HG03442 (cell line): ENCODE measurements at regions not wholly inside any gene's neighbourhood (a gene's known extent, or its start where the extent isn't known, plus 50 kb on each side); places are given as distances from the start of the nearest gene placed in this dataset.
"Not testable (repeated sequence)": the region's sequence is repeated elsewhere in the genome, so short reads cannot be mapped to it uniquely, and the experiment has no call there.

Experiments used
- ATAC-seq: cut with Tn5 transposase; IDR thresholded peaks from one replicate; pipeline ENCODE4 v1.9.1; 2021; ENCODE audit warnings: mild to moderate bottlenecking, moderate library complexity; ENCODE audit not compliant: unreplicated experiment

DNA sequence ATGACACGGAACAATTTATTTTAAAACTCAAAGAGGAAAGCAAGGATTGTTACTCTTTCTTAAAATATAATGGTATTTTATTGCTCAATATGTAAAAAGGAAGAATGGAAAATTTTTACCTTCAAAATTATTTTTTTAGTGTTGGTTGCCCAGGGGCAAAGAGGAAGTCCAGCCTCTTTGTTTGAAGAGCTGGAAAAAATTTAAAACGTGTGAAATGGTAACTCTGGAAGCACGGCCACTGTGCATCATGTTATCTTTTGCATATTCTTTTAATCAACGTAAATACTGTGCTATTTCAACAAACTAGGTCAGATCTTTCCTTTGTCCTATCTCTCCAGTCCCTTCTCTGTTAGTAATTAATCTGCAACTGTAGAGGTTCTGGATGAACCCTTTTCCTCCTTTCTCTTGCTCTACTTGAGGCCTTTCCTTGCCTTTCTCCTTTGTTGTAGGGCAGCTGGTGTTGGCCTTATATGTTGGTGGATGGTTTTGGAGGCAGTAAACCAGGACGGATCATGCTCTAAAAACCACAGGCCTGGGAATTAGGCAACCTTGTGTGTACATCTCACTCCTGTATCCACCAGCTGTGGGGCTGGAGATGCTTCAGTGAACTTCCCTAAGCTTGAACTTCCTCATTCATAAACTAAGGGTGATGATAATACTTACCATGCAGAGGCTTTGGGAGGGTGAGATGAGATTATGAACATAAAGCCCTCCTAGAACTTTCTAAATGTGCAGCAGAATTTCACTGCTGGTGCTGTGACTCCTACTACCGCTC lies 143.3 kb downstream of the PRL start:
- ATAC-seq = no peak

DNA sequence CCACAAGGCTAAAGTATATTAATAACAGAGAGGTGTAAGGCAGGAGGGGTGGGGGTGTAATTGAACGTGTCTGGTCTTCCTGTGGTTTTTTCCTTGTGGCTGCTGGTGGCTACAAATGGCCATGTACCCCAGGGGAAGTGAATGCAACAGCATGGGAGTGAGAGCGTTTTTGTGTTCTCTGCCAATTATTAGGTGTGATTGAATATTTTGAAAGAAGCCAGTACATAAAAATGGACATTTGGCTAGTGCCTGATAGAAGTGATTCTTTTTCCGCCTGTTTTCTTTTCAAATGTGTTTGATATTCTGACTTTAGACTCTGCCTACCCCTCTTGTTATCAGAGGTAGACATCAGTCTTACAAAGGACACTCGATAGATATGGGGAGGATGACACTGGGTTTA lies 141.3 kb downstream of the PRL start:
- no peak for ATAC-seq

DNA sequence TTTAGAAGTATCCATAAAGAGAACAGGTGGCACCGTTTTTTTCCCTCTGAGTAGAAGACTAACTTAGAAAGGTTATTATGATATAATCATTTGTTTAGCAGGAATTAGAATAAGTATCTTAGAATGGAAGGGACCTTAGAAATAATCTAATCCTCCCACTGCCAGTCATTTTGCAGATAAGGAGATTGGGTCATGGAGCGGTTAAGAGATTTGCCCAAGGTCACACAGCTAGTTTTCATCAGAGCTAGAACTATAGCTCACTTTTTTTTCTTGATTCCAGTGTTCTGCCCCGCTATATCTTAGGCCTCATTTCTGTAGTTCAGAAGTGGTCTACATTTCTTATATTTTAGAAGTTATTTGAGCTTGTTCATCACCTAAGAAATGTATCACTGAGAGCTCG lies 139.6 kb downstream of the PRL start:
- no peak for ATAC-seq

DNA sequence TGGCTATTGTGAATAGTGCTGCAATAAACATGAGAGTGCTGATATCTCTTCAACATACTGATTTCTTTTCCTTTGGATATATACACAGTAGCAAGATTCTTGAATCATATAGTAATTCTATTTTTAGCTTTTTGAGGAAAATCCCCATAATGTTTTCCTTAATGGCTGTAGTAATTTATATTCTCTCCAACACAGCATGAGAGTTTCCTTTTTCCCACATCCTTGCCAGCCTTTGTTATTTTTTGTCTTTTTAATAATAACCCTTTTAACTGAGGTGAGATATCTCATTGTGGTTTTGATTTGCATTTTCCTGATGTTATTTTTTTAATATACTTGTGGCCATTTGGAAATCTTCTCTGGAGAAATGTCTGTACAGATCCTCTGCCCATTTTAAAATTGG lies 132.6 kb downstream of the PRL start:
- no peak for ATAC-seq

DNA sequence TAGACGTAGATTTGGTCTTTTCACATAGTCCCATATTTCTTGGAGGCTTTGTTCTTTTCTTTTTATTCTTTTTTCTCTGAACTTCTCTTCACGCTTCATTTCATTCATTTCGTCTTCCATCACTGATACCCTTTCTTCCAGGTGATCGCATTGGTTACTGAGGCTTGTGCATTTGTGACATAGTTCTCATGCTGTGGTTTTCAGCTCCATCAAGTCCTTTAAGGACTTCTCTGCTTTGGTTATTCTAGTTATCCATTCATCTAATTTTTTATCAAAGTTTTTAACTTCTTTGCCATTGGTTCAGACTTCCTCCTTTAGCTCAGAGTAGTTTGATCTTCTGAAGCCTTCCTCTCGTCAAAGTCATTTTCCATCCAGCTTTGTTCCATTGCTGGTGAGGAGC lies 125.8 kb downstream of the PRL start:
- ATAC-seq = not testable (repeated sequence)

DNA sequence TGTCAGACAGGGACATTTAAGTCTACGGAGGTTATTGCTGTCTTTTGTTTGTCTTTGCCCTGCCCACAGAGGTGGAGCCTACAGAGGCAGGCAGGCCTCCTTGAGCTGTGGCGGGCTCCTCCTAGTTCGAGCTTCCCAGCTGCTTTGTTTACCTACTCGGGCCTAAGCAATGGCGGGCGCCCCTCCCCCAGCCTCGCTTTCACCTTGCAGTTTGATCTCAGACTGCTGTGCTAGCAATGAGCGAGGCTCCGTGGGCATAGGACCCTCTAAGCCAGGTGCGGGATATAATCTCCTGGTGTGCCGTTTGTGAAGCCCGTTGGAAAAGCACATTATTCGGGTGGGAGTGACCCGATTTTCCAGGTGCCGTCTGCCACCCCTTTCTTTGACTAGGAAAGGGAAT lies 125.0 kb downstream of the PRL start:
- ATAC-seq = not testable (repeated sequence)

DNA sequence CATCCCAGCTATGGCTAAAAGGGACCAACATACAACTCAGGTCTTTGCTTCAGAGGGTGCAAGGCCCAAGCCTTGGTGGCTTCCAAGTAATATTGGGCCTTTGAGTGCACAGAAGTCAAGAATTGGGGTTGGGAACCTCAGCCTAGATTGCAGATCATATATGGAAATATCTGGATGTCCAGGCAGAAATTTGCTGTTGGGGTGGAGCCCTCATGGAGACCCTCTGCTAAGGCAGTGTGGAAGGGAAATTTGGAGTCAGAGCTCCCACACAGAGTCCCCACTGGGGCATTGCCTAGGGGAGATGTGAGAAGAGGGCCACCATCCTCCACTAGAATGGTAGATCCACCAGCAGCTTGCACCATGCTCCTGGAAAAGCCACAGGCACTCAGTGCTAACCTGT lies 123.5 kb downstream of the PRL start:
- ATAC-seq = no peak

DNA sequence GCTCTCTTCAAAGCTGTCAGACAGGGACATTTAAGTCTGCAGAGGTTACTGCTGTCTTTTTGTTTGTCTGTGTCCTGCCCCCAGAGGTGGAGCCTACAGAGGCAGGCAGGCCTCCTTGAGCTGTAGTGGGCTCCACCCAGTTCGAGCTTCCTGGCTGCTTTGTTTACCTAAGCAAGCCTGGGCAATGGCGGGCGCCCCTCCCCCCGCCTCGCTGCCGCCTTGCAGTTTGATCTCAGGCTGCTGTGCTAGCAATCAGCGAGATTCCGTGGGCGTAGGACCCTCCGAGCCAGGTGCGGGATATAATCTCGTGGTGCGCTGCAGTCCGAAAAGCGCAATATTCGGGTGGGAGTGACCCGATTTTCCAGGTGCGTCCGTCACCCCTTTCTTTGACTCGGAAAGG lies 116.6 kb downstream of the PRL start:
- not testable (repeated sequence) for ATAC-seq

DNA sequence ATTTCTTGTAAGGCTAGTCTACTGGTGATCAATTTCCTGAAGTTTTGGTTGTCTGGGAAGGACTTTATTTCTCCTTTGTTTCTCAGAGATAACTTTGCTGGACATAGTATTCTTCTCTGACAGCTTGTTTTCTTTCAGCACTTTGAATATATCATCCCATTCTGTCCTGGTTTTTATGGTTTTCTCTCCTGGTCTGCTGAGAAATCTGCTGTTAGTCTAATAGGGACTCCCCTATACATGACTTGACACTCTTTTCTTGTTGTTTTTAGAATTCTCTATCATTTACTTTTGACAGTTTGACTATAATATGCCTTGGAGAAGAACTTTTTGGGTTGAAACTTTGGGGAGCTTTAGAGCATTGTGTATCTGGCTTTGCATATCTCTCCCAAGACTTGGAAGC lies 112.5 kb downstream of the PRL start:
- ATAC-seq = no peak

DNA sequence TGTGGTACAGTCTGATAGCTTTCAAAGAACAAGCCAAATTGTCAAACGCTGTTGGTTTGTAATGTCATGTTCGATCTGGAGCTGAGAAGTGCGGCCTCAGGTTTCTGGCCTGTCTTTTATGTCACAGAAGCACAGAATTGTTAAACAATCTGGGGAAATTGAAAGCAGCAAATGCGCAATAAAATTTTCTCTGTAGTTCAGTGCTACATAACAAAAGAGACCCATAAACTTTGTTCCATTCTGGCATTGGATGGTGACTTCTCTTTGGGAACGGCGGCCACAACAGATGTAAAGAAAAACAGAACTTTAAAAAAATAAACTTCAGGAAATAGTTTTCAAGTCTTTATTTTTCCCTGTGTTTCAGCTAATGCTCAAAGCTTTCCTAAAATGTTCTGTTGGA lies 106.9 kb downstream of the PRL start:
- ATAC-seq = no peak

DNA sequence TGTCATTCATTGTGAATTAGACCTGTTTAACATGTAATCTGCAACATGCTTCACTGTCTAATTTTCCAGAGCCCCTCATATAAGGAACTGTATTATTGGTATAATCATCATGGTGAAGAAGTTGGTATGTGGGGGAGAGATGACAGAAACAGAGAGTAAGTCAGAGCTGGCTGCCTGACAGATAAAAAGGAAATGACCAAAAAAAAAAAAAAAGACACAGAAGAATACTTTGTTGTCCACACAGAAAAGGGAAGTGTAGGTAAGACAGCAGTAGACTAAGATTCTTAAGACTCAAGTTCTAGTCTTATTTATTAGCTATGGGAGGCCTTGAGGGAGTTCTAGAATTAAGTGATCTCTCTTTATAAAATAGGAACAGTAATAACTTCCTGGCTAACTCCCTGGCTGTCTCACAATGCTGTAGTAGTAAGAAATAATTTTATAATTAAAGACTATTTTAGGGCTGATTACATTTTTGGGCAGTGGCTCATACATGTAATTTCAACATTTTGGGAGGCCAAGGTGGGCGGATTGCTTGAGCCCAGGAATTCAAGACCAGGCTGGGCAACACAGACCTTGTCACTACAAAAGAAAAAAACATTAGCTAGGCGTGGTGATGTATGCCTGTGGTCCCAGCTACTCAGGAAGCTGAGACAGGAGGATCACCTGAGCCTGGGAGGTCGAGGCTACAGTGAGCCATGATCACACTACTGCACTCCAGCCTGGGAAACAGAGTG lies 102.5 kb downstream of the PRL start:
- ATAC-seq = no peak

DNA sequence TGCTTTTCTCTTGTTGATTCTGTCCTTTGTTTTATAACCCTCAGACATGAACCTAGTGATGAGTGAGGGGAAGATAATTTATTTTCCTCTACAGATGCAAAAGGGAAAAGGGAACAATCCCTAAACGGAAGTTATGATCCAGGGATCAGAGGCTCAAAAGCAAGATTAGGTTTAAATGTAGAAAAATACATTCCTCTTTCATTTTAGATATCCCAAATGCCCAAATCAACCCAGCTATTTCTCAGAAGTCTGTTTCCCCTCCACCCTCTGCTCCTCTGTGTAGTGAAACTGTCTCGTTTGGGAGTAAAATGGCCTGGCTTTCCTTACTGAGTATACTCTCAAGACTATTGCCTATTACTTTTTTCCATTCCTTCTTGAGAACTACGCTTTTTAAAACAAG lies 97.1 kb downstream of the PRL start:
- ATAC-seq = no peak

DNA sequence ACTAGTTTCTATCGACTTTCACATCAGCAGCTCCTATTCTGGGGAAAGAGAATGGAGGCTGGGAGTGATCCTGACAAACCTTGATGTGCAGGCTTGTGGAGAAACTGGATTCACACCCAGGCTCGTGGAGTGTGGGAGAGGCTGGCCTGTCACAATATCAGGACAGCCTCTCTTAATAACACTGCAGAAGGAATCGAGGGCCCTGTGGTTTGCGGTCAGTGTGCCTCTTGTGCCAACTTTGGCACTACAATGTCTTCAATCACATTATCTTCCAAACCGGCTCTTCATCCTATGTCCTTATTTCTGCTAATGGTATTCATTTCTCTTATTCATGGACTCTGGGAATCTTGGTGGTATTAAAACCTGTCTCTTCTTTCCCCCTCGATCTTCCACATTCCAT lies 92.7 kb downstream of the PRL start:
- no peak for ATAC-seq

DNA sequence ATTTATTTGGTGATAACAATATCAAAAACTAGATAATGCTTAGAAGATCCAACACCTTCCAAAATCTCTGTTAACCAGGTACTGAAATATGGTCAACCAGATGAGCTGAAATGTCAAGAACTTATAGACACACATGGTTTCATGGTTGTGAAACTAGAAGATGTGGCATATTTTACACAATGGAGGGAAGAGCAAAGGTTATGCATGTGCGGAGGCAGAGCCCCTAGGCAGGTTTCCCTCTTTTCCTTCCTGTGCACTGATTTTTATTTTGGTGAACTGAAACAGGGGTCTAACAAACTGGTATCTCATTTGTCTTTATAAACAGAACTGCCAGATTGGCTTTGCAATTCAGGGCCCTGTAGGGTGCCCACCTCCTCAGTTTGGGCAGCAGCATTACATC lies 91.6 kb downstream of the PRL start:
- ATAC-seq = no peak

DNA sequence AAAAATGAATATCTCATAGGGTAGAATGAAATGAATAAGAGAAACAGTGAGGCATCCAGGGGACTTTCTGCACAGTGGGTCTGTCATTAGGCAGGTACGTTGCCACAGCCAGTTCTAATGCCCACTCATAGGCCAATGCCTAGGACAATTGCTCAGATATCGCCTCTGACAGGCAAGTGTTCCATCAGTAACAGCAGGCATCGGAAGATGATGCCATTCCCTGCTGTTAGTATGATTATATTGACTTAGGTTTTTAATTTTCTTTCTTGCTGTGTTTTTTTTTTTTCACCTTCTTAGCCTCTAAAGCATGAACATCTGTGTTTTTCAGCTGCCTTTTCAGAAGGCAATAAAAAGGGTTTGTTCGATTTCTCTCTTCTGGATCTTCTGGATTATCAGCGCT lies 90.7 kb downstream of the PRL start:
- no peak for ATAC-seq

DNA sequence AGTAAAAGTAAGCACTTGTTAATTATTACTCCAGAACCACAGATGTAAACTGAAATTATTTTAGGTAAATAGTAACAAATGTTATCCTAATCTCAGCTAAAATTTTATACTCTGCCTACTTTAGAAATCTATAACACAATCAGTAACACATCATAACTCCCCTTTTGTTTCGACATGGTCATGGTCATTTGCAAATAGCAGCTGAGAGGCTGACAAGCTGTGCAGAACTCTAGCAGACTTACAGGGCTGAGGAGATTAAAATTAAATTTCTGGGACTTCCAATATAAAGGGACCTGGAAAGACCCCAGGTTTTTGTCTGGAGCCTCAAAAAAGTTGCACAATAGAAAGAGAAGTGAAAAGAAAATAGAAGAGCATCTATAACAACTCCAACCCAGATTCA lies 88.8 kb downstream of the PRL start:
- no peak for ATAC-seq

DNA sequence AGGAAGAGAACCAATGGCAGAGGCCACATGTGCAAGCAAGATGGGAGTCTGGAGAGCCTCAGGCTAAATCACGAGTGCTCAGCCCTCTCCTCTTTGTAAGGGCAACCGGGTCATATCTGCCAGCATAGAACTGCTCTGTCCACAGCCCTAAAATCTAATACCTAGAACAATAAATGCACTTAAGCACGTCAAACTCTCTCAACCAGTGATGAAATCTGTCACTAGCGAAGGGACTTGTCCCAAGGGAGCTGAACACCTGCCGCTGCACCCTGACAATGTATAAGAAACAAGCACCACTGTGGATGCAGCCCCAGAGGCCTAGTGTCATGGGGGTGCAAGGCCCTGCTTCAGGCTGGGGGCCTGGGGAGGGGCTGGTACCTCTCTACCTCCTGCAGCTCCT lies 82.5 kb downstream of the PRL start:
- no peak for ATAC-seq

DNA sequence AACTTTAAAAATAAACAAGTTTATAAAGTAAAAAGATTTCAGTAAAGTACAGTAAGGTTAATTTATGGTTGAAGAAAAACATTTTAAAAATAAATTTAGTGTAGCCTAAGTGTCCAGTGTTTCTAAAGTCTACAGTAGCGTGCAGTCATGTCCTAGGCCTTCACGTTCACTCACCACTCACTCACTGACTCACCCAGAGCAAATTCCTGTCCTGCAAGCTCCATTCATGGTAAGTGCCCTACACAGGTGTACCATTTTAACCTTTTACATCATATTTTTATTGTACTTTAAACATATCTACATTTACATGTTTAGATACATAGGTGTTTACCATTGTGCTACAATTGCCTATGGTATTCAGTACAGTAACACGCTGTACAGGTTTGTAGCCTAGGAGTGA lies 81.4 kb downstream of the PRL start:
- ATAC-seq = not testable (repeated sequence)

DNA sequence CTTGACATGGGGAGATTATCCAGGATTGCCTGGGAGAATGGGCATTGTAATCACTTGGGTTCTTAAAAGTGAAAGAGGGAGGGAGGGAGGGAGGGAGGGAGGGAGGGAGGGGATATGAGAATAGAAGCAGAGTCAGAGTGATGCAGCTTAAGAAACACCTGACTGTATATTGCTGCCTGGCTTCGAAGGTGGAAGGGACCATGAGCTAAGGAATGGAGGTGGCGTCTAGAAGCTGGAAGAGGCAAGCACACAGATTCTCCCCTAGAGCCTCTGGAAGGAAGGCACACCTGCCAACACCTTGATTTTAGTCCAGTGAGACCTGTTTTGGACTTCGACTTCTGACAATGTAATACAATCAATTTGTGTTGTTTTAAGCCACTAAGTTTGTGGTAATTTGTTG lies 78.4 kb downstream of the PRL start:
- no peak for ATAC-seq

DNA sequence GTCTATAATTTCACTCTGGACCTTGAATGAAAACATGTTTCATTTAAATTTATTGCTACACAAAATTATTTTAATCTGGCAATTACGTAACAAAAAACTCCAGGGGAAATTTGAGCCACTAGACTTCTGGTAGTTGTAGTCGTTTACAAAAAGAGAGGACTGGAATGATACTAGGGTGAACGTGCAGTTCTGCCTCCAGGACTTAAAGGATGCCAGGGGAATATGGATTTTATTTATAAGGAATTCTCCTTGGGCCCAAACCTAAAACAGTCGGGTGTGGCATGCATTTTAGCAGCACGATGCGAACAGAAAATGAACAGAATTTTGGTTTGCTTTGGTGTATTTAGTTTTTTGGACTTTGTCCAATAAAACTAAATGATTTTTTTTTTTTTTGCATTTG lies 76.9 kb downstream of the PRL start:
- no peak for ATAC-seq

DNA sequence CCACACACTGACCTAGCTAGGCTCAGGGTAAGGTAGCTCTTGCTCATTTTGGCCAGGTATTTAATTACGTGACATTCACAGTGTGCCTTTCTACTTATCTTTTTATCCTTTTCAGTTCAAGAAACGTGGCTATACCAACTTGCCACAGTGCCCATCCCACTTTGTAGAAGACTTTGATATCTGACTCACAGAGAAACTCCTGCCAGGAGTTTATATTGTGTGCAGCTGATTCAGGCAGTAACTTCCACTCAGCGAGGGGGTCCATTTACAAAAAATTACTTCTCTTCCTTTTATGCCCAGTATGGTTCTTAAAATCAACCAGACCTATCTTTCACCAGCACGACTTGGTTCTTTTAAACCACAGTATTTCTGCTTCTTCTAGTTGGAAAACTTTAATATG lies 75.6 kb downstream of the PRL start:
- ATAC-seq = no peak

DNA sequence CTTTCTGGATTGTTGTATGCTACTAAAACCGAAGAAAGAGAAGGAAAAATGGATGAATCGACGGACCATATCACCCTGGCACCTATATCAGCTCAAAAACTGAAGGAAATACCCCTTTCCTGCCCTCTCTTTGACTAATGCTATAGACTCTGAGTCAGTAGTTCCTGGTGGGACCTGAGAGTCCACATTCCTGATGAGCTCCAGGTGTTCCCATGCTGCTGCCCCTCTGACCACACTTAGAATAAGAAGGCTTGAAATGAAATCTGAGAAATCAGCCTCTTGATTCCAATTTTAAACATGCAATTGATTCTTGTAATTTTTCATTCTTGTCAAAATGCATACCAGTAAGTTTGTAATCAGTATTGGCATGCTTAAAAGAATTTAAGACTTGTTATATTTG lies 75.2 kb downstream of the PRL start:
- no peak for ATAC-seq

DNA sequence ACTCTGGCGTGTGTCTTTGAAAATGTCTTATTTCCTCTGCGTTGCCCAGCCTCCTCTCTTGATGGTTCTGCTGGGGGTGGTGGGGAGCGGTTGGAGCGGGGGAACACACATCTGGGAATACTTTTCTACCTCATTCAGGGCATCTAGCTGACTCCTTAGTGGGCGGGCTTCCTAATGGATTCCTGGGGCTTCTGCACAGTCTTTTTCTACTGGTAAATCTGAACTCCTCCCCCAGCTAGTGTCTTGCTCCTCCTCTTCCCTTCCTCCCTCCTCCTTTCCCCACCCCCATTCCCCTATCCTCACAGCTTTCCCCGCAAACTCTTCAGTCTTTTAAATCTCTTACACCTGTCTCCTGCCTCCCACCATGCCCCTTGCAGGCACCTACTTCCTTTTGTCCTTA lies 74.4 kb downstream of the PRL start:
- no peak for ATAC-seq
